ENCODE measurements at regions not wholly inside any gene's neighbourhood (a gene's known extent, or its start where the extent isn't known, plus 50 kb on each side); places are given as distances from the start of the nearest gene placed in this dataset.

GRCh38 chr6:105851113-105851580 lies 235.0 kb upstream of the PRDM1 start:
- DNase-seq (ENCODE audit: low read depth) = no peak

GRCh38 chr6:105850261-105851112 lies 235.6 kb upstream of the PRDM1 start:
- DNase-seq (ENCODE audit: low read depth) = no peak

GRCh38 chr6:105849746-105850145 lies 236.4 kb upstream of the PRDM1 start:
- DNase-seq (ENCODE audit: low read depth) = peak; percentile 29

GRCh38 chr6:105847433-105847832 lies 238.7 kb upstream of the PRDM1 start:
- no peak for DNase-seq (ENCODE audit: low read depth)

GRCh38 chr6:105844275-105844883 lies 241.8 kb upstream of the PRDM1 start:
- DNase-seq (ENCODE audit: low read depth) = no peak

GRCh38 chr6:105839266-105839665 lies 246.9 kb upstream of the PRDM1 start:
- DNase-seq (ENCODE audit: low read depth) = no peak

GRCh38 chr6:105838171-105838570 lies 248.0 kb upstream of the PRDM1 start:
- no peak for DNase-seq (ENCODE audit: low read depth)

- no peak for DNase-seq (ENCODE audit: low read depth)
These were observed 249.2 kb upstream of the PRDM1 start for GRCh38 chr6:105836889-105837288.

- DNase-seq (ENCODE audit: low read depth) = no peak
These were observed 249.8 kb upstream of the PRDM1 start for GRCh38 chr6:105836379-105836778.

GRCh38 chr6:105835373-105835772 lies 250.8 kb upstream of the PRDM1 start:
- peak; percentile 23 for DNase-seq (ENCODE audit: low read depth)

GRCh38 chr6:105833959-105834947 lies 251.9 kb upstream of the PRDM1 start:
- no peak for DNase-seq (ENCODE audit: low read depth)

GRCh38 chr6:105832313-105832761 lies 253.8 kb upstream of the PRDM1 start:
- DNase-seq (ENCODE audit: low read depth) = no peak

- no peak for DNase-seq (ENCODE audit: low read depth)
These were observed 254.6 kb upstream of the PRDM1 start for GRCh38 chr6:105831311-105832097.

GRCh38 chr6:105825210-105825609 lies 260.9 kb upstream of the PRDM1 start:
- no peak for DNase-seq (ENCODE audit: low read depth)

- DNase-seq (ENCODE audit: low read depth) = no peak
These were observed 261.4 kb upstream of the PRDM1 start for GRCh38 chr6:105824732-105825131.

GRCh38 chr6:105821777-105822176 lies 264.4 kb upstream of the PRDM1 start:
- no peak for DNase-seq (ENCODE audit: low read depth)

GRCh38 chr6:105821027-105821426 lies 265.1 kb upstream of the PRDM1 start:
- DNase-seq (ENCODE audit: low read depth) = no peak

GRCh38 chr6:105819745-105820144 lies 266.4 kb upstream of the PRDM1 start:
- DNase-seq (ENCODE audit: low read depth) = no peak

- DNase-seq (ENCODE audit: low read depth) = no peak
These were observed 267.6 kb upstream of the PRDM1 start for GRCh38 chr6:105818505-105818904.

GRCh38 chr6:105817961-105818360 lies 268.2 kb upstream of the PRDM1 start:
- no peak for DNase-seq (ENCODE audit: low read depth)

GRCh38 chr6:105817370-105817769 lies 268.8 kb upstream of the PRDM1 start:
- no peak for DNase-seq (ENCODE audit: low read depth)

Data from HT1080 (cell line).